ENCODE measurements at regions not wholly inside any gene's neighbourhood (a gene's known extent, or its start where the extent isn't known, plus 50 kb on each side); places are given as distances from the start of the nearest gene placed in this dataset.

- no peak for DNase-seq (ENCODE audit: low read depth in 2 of 2)
- no peak overlapping the region for H3K4me3 ChIP-seq (replicated peaks in 1 of 2; ENCODE audit: low read depth in 2 of 2, low read length in 2 of 2)
- no peak for TF ChIP-seq CTCF (IDR thresholded peaks at IDR 0.05; ENCODE audit: low read depth, low read length)
Observed at GRCh38 chr17:79395545-79395944, 215.3 kb downstream of the RBFOX3 start.

GRCh38 chr17:79395066-79395465, 215.8 kb downstream of the RBFOX3 start:
- no peak for TF ChIP-seq CTCF (IDR thresholded peaks at IDR 0.05; ENCODE audit: low read depth, low read length)
- no peak for DNase-seq (ENCODE audit: low read depth in 2 of 2)
- H3K4me3 ChIP-seq (replicated peaks in 1 of 2; ENCODE audit: low read depth in 2 of 2, low read length in 2 of 2) = no peak overlapping the region

GRCh38 chr17:79393358-79394052, 217.3 kb downstream of the RBFOX3 start:
- DNase-seq (ENCODE audit: low read depth in 2 of 2) = peak; percentile 67 to 75
- TF ChIP-seq CTCF (IDR thresholded peaks at IDR 0.05; ENCODE audit: low read depth, low read length) = peak; percentile 98

GRCh38 chr17:79392598-79392997, 218.3 kb downstream of the RBFOX3 start:
- TF ChIP-seq CTCF (IDR thresholded peaks at IDR 0.05; ENCODE audit: low read depth, low read length) = no peak
- no peak for DNase-seq (ENCODE audit: low read depth in 2 of 2)

More at GRCh38 chr17:79393358-79394052, 217.3 kb downstream of the RBFOX3 start:
- H3K4me3 ChIP-seq (replicated peaks in 1 of 2; ENCODE audit: low read depth in 2 of 2, low read length in 2 of 2) = no peak overlapping the region

GRCh38 chr17:79391376-79392233, 219.2 kb downstream of the RBFOX3 start:
- no peak overlapping the region for H3K4me3 ChIP-seq (replicated peaks in 1 of 2; ENCODE audit: low read depth in 2 of 2, low read length in 2 of 2)
- peak; percentile 74 to 79 for DNase-seq (ENCODE audit: low read depth in 2 of 2)
- peak; percentile 90 for TF ChIP-seq CTCF (IDR thresholded peaks at IDR 0.05; ENCODE audit: low read depth, low read length)

More at GRCh38 chr17:79392598-79392997, 218.3 kb downstream of the RBFOX3 start:
- H3K4me3 ChIP-seq (replicated peaks in 1 of 2; ENCODE audit: low read depth in 2 of 2, low read length in 2 of 2) = no peak overlapping the region

GRCh38 chr17:79389896-79390295, 221.0 kb downstream of the RBFOX3 start:
- TF ChIP-seq CTCF (IDR thresholded peaks at IDR 0.05; ENCODE audit: low read depth, low read length) = no peak
- no peak overlapping the region for H3K4me3 ChIP-seq (replicated peaks in 1 of 2; ENCODE audit: low read depth in 2 of 2, low read length in 2 of 2)
- no peak for DNase-seq (ENCODE audit: low read depth in 2 of 2)

Data from cardiac fibroblast (primary cell).